ENCODE measurements at regions not wholly inside any gene's neighbourhood (a gene's known extent, or its start where the extent isn't known, plus 50 kb on each side); places are given as distances from the start of the nearest gene placed in this dataset.

GRCh38 chr3:59286791-59287531, 237.1 kb upstream of the CFAP20DC start:
- TF ChIP-seq CTCF (IDR thresholded peaks at IDR 0.05) (no peak), POLR2AphosphoS5 (IDR thresholded peaks at IDR 0.05) (no peak), EP300 (IDR thresholded peaks at IDR 0.05) (no peak)
- no peak overlapping the region for H3K27ac ChIP-seq (replicated peaks in 1 of 4)
- no peaks in the 10 kb centered on the region for H3K4me1 ChIP-seq
- H3K9me3 ChIP-seq: no peaks in the 10 kb centered on the region
- intact Hi-C loops (cut with DNase I): no loop called here
- H3K36me3 ChIP-seq: no peaks in the 10 kb centered on the region
- no peak overlapping the region for H3K4me3 ChIP-seq
- WGBS: 56% methylated on average over 2 of the region's 2 CpGs
- H3K27me3 ChIP-seq: no peaks in the 10 kb centered on the region
- DNase-seq (ENCODE audit: extremely low spot score): no peak

GRCh38 chr3:59285560-59285959, 235.7 kb upstream of the CFAP20DC start:
- WGBS: 67% methylated on average over 2 of the region's 2 CpGs
- no peaks in the 10 kb centered on the region for H3K9me3 ChIP-seq
- no peaks in the 10 kb centered on the region for H3K36me3 ChIP-seq
- no peak overlapping the region for H3K27ac ChIP-seq (replicated peaks in 1 of 4)
- no peaks in the 10 kb centered on the region for H3K4me1 ChIP-seq
- intact Hi-C loops (cut with DNase I): no loop called here
- DNase-seq (ENCODE audit: extremely low spot score): no peak
- TF ChIP-seq POLR2AphosphoS5 (IDR thresholded peaks at IDR 0.05) (no peak), EP300 (IDR thresholded peaks at IDR 0.05) (no peak), POLR2A (IDR thresholded peaks at IDR 0.05; ENCODE audit: low read depth) (no peak)
- H3K27me3 ChIP-seq: no peaks in the 10 kb centered on the region
- H3K4me3 ChIP-seq: no peak overlapping the region

GRCh38 chr3:59284926-59285325, 235.1 kb upstream of the CFAP20DC start:
- WGBS: 73% methylated on average over 1 of the region's 1 CpG
- H3K36me3 ChIP-seq: no peaks in the 10 kb centered on the region
- DNase-seq (ENCODE audit: extremely low spot score): no peak
- H3K4me1 ChIP-seq: no peaks in the 10 kb centered on the region
- H3K27me3 ChIP-seq: no peaks in the 10 kb centered on the region
- no peak overlapping the region for H3K27ac ChIP-seq (replicated peaks in 1 of 4)
- no peaks in the 10 kb centered on the region for H3K9me3 ChIP-seq
- intact Hi-C loops (cut with DNase I): no loop called here
- TF ChIP-seq EP300 (IDR thresholded peaks at IDR 0.05) (no peak), POLR2A (IDR thresholded peaks at IDR 0.05; ENCODE audit: low read depth) (no peak), POLR2AphosphoS5 (IDR thresholded peaks at IDR 0.05) (no peak), CTCF (IDR thresholded peaks at IDR 0.05) (no peak)
- H3K4me3 ChIP-seq: no peak overlapping the region

GRCh38 chr3:59280113-59280512, 230.3 kb upstream of the CFAP20DC start:
- DNase-seq (ENCODE audit: extremely low spot score): no peak
- H3K4me1 ChIP-seq: no peaks in the 10 kb centered on the region
- no peak overlapping the region for H3K27ac ChIP-seq (replicated peaks in 1 of 4)
- WGBS: 97% methylated on average over 2 of the region's 2 CpGs
- H3K27me3 ChIP-seq: no peaks in the 10 kb centered on the region
- H3K4me3 ChIP-seq: no peak overlapping the region
- H3K9me3 ChIP-seq: no peaks in the 10 kb centered on the region
- no peak for TF ChIP-seq EP300 (IDR thresholded peaks at IDR 0.05)
- no peak for TF ChIP-seq POLR2A (IDR thresholded peaks at IDR 0.05; ENCODE audit: low read depth)
- TF ChIP-seq CTCF (IDR thresholded peaks at IDR 0.05): no peak
- TF ChIP-seq POLR2AphosphoS5 (IDR thresholded peaks at IDR 0.05): no peak
- intact Hi-C loops (cut with DNase I): no loop called here
- H3K36me3 ChIP-seq: no peaks in the 10 kb centered on the region

- TF ChIP-seq EP300 (IDR thresholded peaks at IDR 0.05) (no peak), POLR2A (IDR thresholded peaks at IDR 0.05; ENCODE audit: low read depth) (no peak), CTCF (IDR thresholded peaks at IDR 0.05) (no peak), POLR2AphosphoS5 (IDR thresholded peaks at IDR 0.05) (no peak)
- Histone ChIP-seq H3K4me3 (no peak overlapping the region), H3K27ac (replicated peaks in 1 of 4) (no peak overlapping the region), H3K4me1 (no peaks in the 10 kb centered on the region), H3K27me3 (no peaks in the 10 kb centered on the region), H3K36me3 (no peaks in the 10 kb centered on the region), H3K9me3 (no peaks in the 10 kb centered on the region)
- DNase-seq (ENCODE audit: extremely low spot score): no peak
- intact Hi-C loops (cut with DNase I): no loop called here
- WGBS: 67% methylated on average over 1 of the region's 1 CpG
These were observed 228.0 kb upstream of the CFAP20DC start for GRCh38 chr3:59277816-59278215.
